Activated CD8-positive, alpha-beta T cell treated with anti-CD3 and anti-CD28 coated beads for 36 hours (primary cell): ENCODE measurements at regions not wholly inside any gene's neighbourhood (a gene's known extent, or its start where the extent isn't known, plus 50 kb on each side); places are given as distances from the start of the nearest gene placed in this dataset.

Experiments used
- ATAC-seq: fragments of 200-7000 bp; cut with Tn5 transposase; one replicate; pipeline ENCODE4 v1.10.0; 2021; ENCODE audit warnings: mild to moderate bottlenecking, moderate library complexity
- CTCF ChIA-PET: fragments of 350-600 bp; sonication (Branson Sonifier 250); formaldehyde crosslinking; loops from one replicate; lab custom pipeline; 2021; ENCODE audit warnings: antibody characterized with exemption; lab: Charles Lee
- POLR2A ChIA-PET: fragments of 350-600 bp; sonication (Branson Sonifier 250); formaldehyde crosslinking; loops from one replicate; lab custom pipeline; 2021; ENCODE audit warnings: antibody characterized with exemption; lab: Charles Lee
- DNase-seq: peaks from one replicate; pipeline ENCODE4 v3.0.0-alpha.2; 2020
- H3K27ac Mint-ChIP-seq: one replicate; pipeline ENCODE4 v1.8.0; 2021; ENCODE audit warnings: mild to moderate bottlenecking, mixed read lengths
- H3K27me3 Mint-ChIP-seq: one replicate; pipeline ENCODE4 v1.8.0; 2021; ENCODE audit warnings: mixed read lengths
- H3K36me3 Mint-ChIP-seq: one replicate; pipeline ENCODE4 v1.8.0; 2021; ENCODE audit warnings: low read depth, mixed read lengths
- H3K4me1 Mint-ChIP-seq: one replicate; pipeline ENCODE4 v1.8.0; 2021; ENCODE audit warnings: low read depth, mixed read lengths
- H3K4me3 Mint-ChIP-seq: one replicate; pipeline ENCODE4 v1.8.0; 2021; ENCODE audit warnings: mild to moderate bottlenecking, moderate library complexity, mixed read lengths
- H3K9me3 Mint-ChIP-seq: one replicate; pipeline ENCODE4 v1.8.0; 2021; ENCODE audit warnings: mixed read lengths
- intact Hi-C: fragments of 100-400 bp; cut with micrococcal nuclease; formaldehyde crosslinking; loops from one replicate; pipeline ENCODE4 v1.10.0; 2022
- TF ChIP-seq, protein P1 (sequence below): fragments of 200-600 bp; IDR thresholded peaks from one replicate; pipeline ENCODE4 v1.8.0; 2022; ENCODE audit warnings: antibody characterized with exemption, mild to moderate bottlenecking

- no peak for ATAC-seq
- intact Hi-C loops, result no loop called here
- Mint-ChIP-seq H3K9me3 (peaks cover 2% of the 10 kb centered on the region), H3K4me3 (no peak overlapping the region), H3K36me3 (no peaks in the 10 kb centered on the region), H3K27ac (no peak overlapping the region), H3K27me3 (no peaks in the 10 kb centered on the region), H3K4me1 (no peaks in the 10 kb centered on the region)
- POLR2A ChIA-PET, result no interaction called here
- no peak for DNase-seq
- TF ChIP-seq, protein P1, sequence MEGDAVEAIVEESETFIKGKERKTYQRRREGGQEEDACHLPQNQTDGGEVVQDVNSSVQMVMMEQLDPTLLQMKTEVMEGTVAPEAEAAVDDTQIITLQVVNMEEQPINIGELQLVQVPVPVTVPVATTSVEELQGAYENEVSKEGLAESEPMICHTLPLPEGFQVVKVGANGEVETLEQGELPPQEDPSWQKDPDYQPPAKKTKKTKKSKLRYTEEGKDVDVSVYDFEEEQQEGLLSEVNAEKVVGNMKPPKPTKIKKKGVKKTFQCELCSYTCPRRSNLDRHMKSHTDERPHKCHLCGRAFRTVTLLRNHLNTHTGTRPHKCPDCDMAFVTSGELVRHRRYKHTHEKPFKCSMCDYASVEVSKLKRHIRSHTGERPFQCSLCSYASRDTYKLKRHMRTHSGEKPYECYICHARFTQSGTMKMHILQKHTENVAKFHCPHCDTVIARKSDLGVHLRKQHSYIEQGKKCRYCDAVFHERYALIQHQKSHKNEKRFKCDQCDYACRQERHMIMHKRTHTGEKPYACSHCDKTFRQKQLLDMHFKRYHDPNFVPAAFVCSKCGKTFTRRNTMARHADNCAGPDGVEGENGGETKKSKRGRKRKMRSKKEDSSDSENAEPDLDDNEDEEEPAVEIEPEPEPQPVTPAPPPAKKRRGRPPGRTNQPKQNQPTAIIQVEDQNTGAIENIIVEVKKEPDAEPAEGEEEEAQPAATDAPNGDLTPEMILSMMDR, result no peak
- CTCF ChIA-PET, result no interaction called here
Observed at GRCh38 chr20:11660673-11661072, 257.0 kb upstream of the BTBD3 start.

DNA sequence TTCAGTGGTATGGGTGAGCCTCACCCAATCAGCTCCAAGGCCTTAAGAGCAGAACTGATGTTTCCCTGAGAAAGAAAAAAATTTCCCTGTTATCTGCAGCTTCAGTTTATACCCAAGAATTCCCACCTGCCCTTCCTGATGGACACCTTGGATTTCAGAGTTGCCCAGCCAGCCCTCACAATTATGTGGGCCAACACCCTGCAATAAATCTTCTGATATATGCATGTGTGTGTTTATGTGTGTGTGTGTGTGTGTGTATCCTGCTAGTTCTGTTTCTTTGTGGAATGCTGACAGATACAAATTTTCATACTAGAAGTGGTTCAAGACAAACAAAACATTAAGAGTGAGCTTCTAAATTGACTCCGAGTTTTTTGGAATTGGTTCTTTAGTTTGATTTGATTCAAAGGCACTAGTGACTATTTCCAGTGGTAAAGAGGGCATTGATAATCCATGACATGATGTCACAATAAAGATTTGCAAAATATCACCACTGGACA is 246.6 kb upstream of the BTBD3 start:
- CTCF ChIA-PET, result interaction anchor here (1.1 kb wide), 1 partner anchor 12 kb away, joined by 3 read pairs; no protein-coding TSS in a partner anchor
- POLR2A ChIA-PET, result interaction anchor here (0.6 kb wide), 1 partner anchor 1389 kb away, joined by 3 read pairs; no protein-coding TSS in a partner anchor
- Mint-ChIP-seq H3K4me3 (no peak overlapping the region), H3K27me3 (no peaks in the 10 kb centered on the region), H3K9me3 (peaks cover 4% of the 10 kb centered on the region), H3K36me3 (no peaks in the 10 kb centered on the region), H3K27ac (no peak overlapping the region), H3K4me1 (no peaks in the 10 kb centered on the region)
- no peak for DNase-seq
- TF ChIP-seq, protein P1, result no peak
- no peak for ATAC-seq
- intact Hi-C loops, result no loop called here

- intact Hi-C loops, result no loop called here
- H3K9me3 Mint-ChIP-seq, result peaks cover 4% of the 10 kb centered on the region
- H3K4me3 Mint-ChIP-seq, result no peak overlapping the region
- POLR2A ChIA-PET, result no interaction called here
- no peak overlapping the region for H3K27ac Mint-ChIP-seq
- TF ChIP-seq, protein P1, result no peak
- no peaks in the 10 kb centered on the region for H3K4me1 Mint-ChIP-seq
- CTCF ChIA-PET, result no interaction called here
- no peaks in the 10 kb centered on the region for H3K36me3 Mint-ChIP-seq
- ATAC-seq (no peak), DNase-seq (no peak)
- no peaks in the 10 kb centered on the region for H3K27me3 Mint-ChIP-seq
Observed at GRCh38 chr20:11672959-11673358, 244.7 kb upstream of the BTBD3 start.

- Mint-ChIP-seq H3K4me3 (no peak overlapping the region), H3K36me3 (no peaks in the 10 kb centered on the region), H3K27ac (no peak overlapping the region), H3K9me3 (peaks cover 3% of the 10 kb centered on the region), H3K4me1 (no peaks in the 10 kb centered on the region), H3K27me3 (no peaks in the 10 kb centered on the region)
- intact Hi-C loops, result no loop called here
- CTCF ChIA-PET, result no interaction called here
- DNase-seq (no peak), ATAC-seq (no peak)
- POLR2A ChIA-PET, result no interaction called here
- TF ChIP-seq, protein P1, result no peak
Observed at GRCh38 chr20:11675920-11676629, 241.6 kb upstream of the BTBD3 start.

DNA sequence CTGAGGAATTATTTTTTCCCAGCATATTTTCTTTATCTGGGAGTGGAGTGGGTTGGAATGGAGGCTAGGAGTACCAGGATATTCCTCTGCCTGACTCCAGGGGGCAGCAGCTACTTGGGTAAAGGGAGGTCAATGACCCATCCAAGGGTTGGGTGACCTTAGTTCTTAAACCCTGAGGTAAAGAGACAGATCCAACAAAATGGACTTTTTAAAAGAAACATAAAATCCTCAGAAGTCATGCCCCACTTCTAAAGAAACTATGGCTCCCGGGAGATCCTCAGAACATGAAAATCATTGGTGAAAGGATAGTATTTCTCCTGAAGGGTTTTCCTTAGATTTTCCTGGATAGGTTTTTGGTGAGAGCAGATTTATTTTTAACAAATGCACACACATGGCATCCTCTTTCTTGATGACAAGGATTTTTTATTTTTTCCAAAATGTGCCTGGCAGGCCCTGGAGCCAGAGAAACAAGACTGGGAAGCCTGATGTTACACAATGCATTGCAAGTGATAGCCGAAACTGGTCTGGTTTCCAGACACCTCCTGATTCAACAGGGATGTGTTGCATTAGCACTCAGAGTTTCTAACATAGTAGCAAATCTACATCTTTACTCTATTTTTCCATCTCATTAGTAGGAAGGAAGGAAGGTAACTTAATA is 240.9 kb upstream of the BTBD3 start:
- TF ChIP-seq, protein P1, result peak; percentile 39
- ChIA-PET CTCF (no interaction called here), POLR2A (no interaction called here)
- Mint-ChIP-seq H3K4me1 (no peaks in the 10 kb centered on the region), H3K36me3 (no peaks in the 10 kb centered on the region), H3K27ac (no peak overlapping the region), H3K27me3 (no peaks in the 10 kb centered on the region), H3K4me3 (no peak overlapping the region), H3K9me3 (peaks cover 2% of the 10 kb centered on the region)
- DNase-seq (peak; percentile 7), ATAC-seq (no peak)
- intact Hi-C loops, result no loop called here
